M059J (cell line): ENCODE measurements at regions not wholly inside any gene's neighbourhood (a gene's known extent, or its start where the extent isn't known, plus 50 kb on each side); places are given as distances from the start of the nearest gene placed in this dataset.

Experiments used
- DNase-seq: peaks from one replicate; pipeline ENCODE4 v3.0.0-alpha.2; 2012; ENCODE audit warnings: low read depth

DNA sequence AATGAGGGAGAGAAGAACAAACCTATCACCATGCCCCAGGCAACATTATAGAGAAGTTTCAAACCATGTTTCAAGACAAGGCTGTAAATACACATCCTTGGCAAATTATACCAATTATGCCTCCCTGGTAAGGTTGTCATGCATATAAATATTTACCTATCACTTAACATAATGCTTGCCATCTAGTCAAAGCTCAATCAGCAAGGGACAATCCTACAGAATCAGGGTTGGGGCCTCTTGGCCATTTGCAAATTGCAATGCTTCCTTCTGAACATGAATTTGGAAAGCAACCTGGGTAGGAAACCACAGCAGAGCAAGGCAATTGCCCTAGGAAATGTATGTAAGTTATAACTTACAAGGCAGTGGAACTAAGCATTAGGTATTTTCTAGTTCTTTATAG, 907.2 kb upstream of the CDH2 start:
- DNase-seq = peak; percentile 5

- DNase-seq = peak; percentile 12
Measured at GRCh38 chr18:29083545-29083944, 906.6 kb upstream of the CDH2 start.

DNA sequence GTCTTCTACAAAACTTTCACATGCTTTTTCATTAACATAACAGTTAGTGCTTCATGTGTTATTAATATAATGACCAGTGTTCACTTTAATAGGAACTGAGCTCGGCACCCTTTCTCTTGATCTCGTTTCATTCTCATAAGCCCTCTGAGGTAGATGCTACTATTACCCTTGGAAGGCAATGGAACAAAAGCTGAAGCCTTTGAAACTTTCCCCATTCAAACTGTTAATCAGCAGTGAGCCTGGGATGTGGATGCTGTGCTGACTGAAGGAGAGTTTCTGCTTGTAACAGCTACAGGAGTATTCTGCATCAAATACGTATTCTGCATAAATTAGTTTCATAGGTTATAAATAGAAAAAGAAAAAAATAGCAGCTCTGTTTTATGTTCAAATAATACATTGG, 904.0 kb upstream of the CDH2 start:
- no peak for DNase-seq

GRCh38 chr18:29078273-29078672, 901.3 kb upstream of the CDH2 start:
- no peak for DNase-seq

DNA sequence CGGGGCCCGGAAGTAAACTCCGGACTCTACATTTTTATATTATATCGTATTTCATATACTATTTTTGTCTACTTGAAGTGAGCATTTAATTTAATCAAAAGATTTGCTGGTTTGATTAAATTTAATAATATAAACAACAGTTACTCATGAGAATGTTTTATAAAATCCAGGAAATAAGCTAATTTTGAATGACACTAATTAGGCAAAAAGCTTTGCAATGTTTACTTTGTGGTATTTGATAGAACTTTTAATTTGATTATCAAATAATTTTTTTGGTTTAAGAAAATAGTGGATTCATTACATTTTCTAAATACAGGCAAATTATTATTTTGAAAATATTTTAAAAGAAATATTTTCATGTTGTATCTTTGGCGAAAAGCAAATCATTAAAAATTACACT, 900.4 kb upstream of the CDH2 start:
- DNase-seq = no peak

DNA sequence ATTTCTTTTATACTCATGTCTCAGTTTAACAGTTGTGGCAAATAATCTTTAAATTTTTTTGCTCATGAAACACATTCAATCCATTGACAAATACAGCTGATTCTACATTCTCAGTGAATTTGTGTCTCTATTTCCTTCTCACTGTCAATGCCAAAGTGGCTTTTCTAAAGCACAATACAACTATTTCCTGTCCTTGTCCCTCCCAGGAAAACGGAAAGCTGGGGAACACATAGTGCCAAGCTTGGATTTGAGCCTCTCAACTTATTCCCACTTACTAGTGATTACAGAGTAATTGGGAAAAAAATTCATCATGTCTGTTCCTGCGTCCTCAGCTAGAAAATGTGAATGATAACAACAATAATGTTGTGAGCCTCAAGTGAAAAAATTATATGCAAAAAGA, 899.7 kb upstream of the CDH2 start:
- no peak for DNase-seq

GRCh38 chr18:29074147-29074546, 897.2 kb upstream of the CDH2 start:
- DNase-seq = no peak

GRCh38 chr18:29071869-29072268, 894.9 kb upstream of the CDH2 start:
- DNase-seq = no peak

- no peak for DNase-seq
Measured at GRCh38 chr18:29063346-29063745, 886.4 kb upstream of the CDH2 start.

GRCh38 chr18:29062921-29063320, 886.0 kb upstream of the CDH2 start:
- no peak for DNase-seq

DNA sequence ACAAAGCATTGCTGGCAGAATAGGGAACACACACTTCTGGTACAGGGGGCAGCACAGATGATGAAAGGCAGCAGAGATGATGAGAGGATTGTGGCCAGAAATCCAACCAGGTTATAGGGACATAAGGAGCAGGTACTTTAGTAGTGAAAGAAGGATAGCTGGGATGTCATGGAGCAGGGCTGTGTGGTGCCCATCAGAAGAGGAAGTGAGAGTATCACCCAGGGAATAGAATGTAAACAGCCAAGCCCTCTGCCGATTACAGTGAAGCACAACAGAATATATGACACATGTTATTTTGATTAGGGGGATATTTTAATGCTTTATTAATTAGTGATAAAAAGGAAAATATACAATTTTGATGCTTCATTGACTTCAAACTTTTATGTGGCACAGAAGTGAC, 883.4 kb upstream of the CDH2 start:
- DNase-seq = no peak

GRCh38 chr18:29057703-29058102, 880.8 kb upstream of the CDH2 start:
- DNase-seq = no peak

DNA sequence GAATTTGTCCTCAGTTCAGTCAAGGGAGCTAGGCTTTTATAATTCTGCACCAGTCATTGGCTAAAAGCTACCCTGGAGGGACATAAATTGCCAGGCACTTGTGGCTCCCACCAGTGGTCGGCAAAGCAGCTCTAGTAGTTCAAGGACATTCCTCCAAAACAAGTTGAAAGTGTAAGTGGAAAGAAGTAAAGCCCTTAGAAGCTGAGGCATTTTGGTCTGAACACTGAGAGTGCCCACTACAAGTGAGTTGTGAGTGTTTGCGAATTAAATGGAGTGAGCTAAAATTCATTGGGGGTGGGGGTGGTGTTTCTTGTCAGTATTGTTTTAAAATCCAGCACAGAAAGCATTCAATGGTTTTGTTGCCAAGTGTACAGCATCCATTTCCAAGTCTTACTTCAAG, 879.9 kb upstream of the CDH2 start:
- DNase-seq = no peak

- no peak for DNase-seq
Measured at GRCh38 chr18:29041976-29042375, 865.0 kb upstream of the CDH2 start.

- no peak for DNase-seq
Measured at GRCh38 chr18:29034113-29034856, 857.4 kb upstream of the CDH2 start.

- no peak for DNase-seq
Measured at GRCh38 chr18:29028560-29028959, 851.6 kb upstream of the CDH2 start.

- DNase-seq = no peak
Measured at GRCh38 chr18:29018976-29019375, 842.0 kb upstream of the CDH2 start.

DNA sequence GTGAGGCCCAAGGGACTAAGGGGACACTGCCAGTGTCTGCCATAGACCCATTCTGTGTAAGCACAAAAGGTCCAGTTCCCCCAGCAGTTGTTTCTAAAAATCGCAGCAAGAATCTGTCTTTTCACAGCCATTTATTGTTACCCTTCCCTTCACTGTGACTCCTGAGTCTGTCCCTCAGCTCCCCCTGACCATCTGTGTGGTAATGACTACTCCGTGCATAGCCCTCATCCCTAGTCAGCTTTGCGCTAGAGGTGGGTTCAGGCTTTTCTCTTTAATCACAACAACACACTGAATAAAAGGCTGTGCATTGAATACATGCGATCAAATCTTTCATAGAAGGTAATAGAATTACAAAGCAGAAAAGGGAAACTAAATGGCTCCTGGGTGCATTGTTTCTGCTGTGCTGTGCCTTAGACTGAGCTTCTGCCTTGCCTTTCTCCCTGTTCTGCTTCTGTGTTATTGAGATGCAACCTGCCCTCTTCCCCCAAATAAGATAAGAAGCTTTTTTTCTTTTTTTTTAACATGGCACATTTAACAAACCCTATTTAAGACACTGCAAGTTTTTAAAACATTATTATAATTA, 836.0 kb upstream of the CDH2 start:
- no peak for DNase-seq

- no peak for DNase-seq
Measured at GRCh38 chr18:29012364-29012763, 835.4 kb upstream of the CDH2 start.

DNA sequence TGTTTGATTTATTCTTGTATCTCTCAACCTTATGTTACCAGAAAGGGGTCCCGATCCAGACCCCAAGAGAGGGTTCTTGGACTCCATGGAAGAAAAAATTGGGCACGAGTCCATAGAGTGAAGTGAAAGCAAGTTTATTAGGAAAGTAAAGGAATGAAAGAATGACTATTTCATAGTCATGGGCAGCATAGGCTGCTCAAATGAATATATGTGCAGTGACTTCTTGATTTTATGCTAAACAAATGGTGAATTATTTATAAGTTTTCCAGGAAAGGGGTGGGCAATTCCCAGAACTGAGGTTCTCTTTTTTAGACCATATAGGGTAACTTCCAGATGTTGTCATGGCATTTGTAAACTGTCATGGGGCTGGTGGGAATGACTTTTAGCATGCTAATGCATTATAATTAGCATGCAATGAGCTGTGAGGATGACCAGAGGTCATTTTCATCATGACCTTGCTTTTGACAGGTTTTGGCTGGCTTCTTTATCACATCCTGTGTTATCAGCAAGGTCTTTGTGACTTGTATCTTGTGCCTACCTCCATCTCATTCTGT, 832.4 kb upstream of the CDH2 start:
- no peak for DNase-seq

DNA sequence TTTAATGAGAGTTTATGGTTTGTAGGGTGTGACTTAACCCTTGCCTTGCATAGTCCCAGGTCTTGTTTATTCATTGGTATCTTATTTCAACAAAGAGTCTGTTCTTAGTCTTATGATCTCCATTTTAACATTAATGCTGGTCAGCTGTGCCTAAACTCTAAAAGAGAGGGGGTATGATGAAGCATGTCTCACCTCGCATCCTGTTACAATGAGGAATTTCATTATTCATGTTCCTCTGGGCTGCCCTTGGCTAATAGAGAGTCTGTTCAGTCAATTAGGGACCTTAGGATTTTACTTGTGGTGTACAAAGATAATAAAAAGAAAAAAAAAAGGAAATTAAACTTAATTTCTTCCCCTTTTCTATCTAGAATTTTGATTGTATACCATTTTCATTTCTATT, 831.9 kb upstream of the CDH2 start:
- DNase-seq = no peak

DNA sequence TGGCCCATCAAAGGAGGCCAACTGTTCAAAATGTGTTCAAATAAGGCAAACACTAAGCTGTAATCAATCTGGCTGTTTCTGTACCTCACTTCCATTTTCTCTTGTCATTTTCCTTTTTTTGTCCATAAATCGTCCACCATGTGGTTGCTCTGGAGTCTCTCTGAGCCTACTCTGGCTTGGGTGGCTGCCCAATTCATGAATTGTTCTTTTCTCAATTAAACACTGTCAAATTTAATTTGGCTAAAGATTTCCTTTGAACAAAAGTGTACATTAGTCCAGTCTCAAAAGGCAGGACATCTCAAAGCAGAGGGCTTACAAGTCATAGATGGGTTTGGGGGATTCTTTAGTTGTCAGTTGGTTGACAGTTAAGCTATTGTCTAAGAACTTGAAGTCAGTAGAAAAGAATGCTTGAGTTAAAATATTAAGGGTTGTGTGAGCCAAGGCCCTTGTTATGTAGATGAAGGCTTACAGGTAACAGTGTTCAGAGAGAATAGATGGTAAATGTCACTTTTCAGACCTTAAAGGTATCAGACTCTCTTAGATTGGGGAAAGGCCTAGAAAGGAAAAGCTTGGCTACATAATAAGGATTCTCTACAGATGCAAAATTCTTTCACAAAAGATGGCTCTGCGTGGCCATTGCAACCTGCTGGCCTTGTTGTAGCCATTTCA, 831.2 kb upstream of the CDH2 start:
- DNase-seq = no peak

DNA sequence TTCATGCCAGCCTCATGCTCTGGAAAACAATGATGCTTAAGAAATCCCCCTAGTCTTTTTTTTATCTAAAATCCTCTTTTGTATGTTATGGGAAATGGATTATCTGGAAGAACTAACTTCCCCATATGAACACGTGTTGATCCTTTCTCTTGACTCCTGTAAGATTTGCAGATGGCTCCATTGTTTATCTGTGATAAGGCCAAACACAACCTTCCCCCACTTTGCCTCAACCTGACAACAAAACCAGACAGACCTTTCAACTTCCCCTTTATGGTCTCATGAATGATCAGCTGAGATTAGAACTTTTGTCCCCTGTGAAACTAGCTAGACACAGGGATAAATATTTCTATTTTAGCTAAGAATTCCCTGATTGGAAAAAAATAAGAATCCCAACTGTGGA, 828.0 kb upstream of the CDH2 start:
- no peak for DNase-seq
